WTC11 (cell line): ENCODE measurements at regions not wholly inside any gene's neighbourhood (a gene's known extent, or its start where the extent isn't known, plus 50 kb on each side); places are given as distances from the start of the nearest gene placed in this dataset.

Source experiments
- ATAC-seq: fragments of 200-7000 bp; cut with Tn5 transposase; 2 replicates; pipeline ENCODE4 v1.10.0; 2021; ENCODE audit warnings: mild to moderate bottlenecking, moderate library complexity
- CTCF ChIA-PET: fragments of 300-600 bp; sonication (Branson Sonifier 250); formaldehyde crosslinking; loops from one replicate; lab custom pipeline; 2021; ENCODE audit warnings: antibody characterized with exemption; lab: Charles Lee
- POLR2A ChIA-PET: fragments of 350-600 bp; sonication (Branson Sonifier 250); formaldehyde crosslinking; loops from one replicate; lab custom pipeline; 2021; ENCODE audit warnings: antibody characterized with exemption; lab: Charles Lee
- DNase-seq: peaks from one replicate; pipeline ENCODE4 v3.0.0; 2021; ENCODE audit warnings: low spot score
- H3K27ac Mint-ChIP-seq: 2 replicates; pipeline ENCODE4 v1.8.0; 2021; ENCODE audit warnings: mixed read lengths
- H3K27me3 Mint-ChIP-seq: 2 replicates; pipeline ENCODE4 v1.8.0; 2021; ENCODE audit warnings: low read depth, mild to moderate bottlenecking, moderate library complexity, mixed read lengths
- H3K36me3 Mint-ChIP-seq: 2 replicates; pipeline ENCODE4 v1.8.0; 2021; ENCODE audit warnings: mixed read lengths
- H3K4me1 Mint-ChIP-seq: 2 replicates; pipeline ENCODE4 v1.8.0; 2022; ENCODE audit warnings: mixed read lengths
- H3K4me3 Mint-ChIP-seq: 2 replicates; pipeline ENCODE4 v1.8.0; 2021; ENCODE audit warnings: mild to moderate bottlenecking, moderate library complexity, mixed read lengths
- H3K9me3 Mint-ChIP-seq: 2 replicates; pipeline ENCODE4 v1.8.0; 2021; ENCODE audit warnings: mixed read lengths
- ATF1 ChIP-seq: sonication (generic); formaldehyde crosslinking; IDR thresholded peaks from 2 replicates; pipeline ENCODE4 v1.8.1; 2023; ENCODE audit warnings: mild to moderate bottlenecking, moderate library complexity, missing genetic modification reagents
- E2F5 ChIP-seq: sonication (generic); formaldehyde crosslinking; IDR thresholded peaks from 2 replicates; pipeline ENCODE4 v1.8.1; 2022; ENCODE audit warnings: mild to moderate bottlenecking, moderate library complexity, missing genetic modification reagents
- ERG ChIP-seq: fragments of 250-450 bp; sonication (Bioruptor Pico); IDR thresholded peaks from 2 replicates; pipeline ENCODE4 v1.8.0; 2021; ENCODE audit warnings: mild to moderate bottlenecking
- IRF2 ChIP-seq: sonication (generic); formaldehyde crosslinking; IDR thresholded peaks from 2 replicates; pipeline ENCODE4 v1.8.0; 2022; ENCODE audit warnings: low read depth, missing genetic modification reagents, borderline replicate concordance
- JAZF1 ChIP-seq: fragments of 250-450 bp; sonication (Bioruptor Pico); IDR thresholded peaks from 2 replicates; pipeline ENCODE4 v1.9.0; 2021; ENCODE audit warnings: moderate library complexity, mild to moderate bottlenecking, inconsistent platforms
- KAT7 ChIP-seq: sonication (generic); formaldehyde crosslinking; IDR thresholded peaks from 2 replicates; pipeline ENCODE4 v1.8.1; 2023; ENCODE audit warnings: missing genetic modification reagents, mild to moderate bottlenecking, borderline replicate concordance
- MXD4 ChIP-seq: fragments of 250-450 bp; sonication (Bioruptor Pico); IDR thresholded peaks from 2 replicates; pipeline ENCODE4 v1.8.0; 2021; ENCODE audit warnings: mild to moderate bottlenecking, moderate library complexity, borderline replicate concordance
- RORB ChIP-seq: fragments of 250-450 bp; sonication (Bioruptor Pico); IDR thresholded peaks from 2 replicates; pipeline ENCODE4 v1.9.0; 2021; ENCODE audit warnings: mild to moderate bottlenecking
- ZBTB43 ChIP-seq: sonication (generic); formaldehyde crosslinking; IDR thresholded peaks from 2 replicates; pipeline ENCODE4 v1.8.1; 2023; ENCODE audit warnings: mild to moderate bottlenecking, missing genetic modification reagents
- ZNF138 ChIP-seq: sonication (generic); formaldehyde crosslinking; conservative IDR thresholded peaks from 2 replicates; pipeline ENCODE4 v1.8.1; 2022; ENCODE audit warnings: mild to moderate bottlenecking, moderate library complexity, missing genetic modification reagents
- ZNF232 ChIP-seq: sonication (generic); formaldehyde crosslinking; IDR thresholded peaks from 2 replicates; pipeline ENCODE4 v1.8.0; 2022; ENCODE audit warnings: mild to moderate bottlenecking, missing genetic modification reagents
- ZNF416 ChIP-seq: fragments of 250-450 bp; sonication (Bioruptor Pico); IDR thresholded peaks from 2 replicates; pipeline ENCODE4 v1.9.0; 2021; ENCODE audit warnings: mild to moderate bottlenecking, inconsistent platforms
- TF ChIP-seq, protein P1 (sequence below): sonication (generic); formaldehyde crosslinking; IDR thresholded peaks from 2 replicates; pipeline ENCODE4 v1.8.0; 2022; ENCODE audit warnings: mild to moderate bottlenecking, missing genetic modification reagents
- TF ChIP-seq, protein P2 (sequence below): fragments of 250-450 bp; sonication (Bioruptor Pico); IDR thresholded peaks from 2 replicates; pipeline ENCODE4 v1.9.0; 2021; ENCODE audit warnings: mild to moderate bottlenecking
- TF ChIP-seq, protein P3 (sequence below): sonication (generic); formaldehyde crosslinking; IDR thresholded peaks from 2 replicates; pipeline ENCODE4 v1.8.1; 2023; ENCODE audit warnings: mild to moderate bottlenecking, missing genetic modification reagents, moderate library complexity
- TF ChIP-seq, protein P4 (sequence below): sonication (generic); formaldehyde crosslinking; IDR thresholded peaks from 2 replicates; pipeline ENCODE4 v1.8.0; 2022; ENCODE audit warnings: mild to moderate bottlenecking, missing genetic modification reagents
- TF ChIP-seq, protein P5 (sequence below): sonication (generic); formaldehyde crosslinking; IDR thresholded peaks from 2 replicates; pipeline ENCODE4 v1.8.1; 2023; ENCODE audit warnings: mild to moderate bottlenecking, moderate library complexity, missing genetic modification reagents

DNA sequence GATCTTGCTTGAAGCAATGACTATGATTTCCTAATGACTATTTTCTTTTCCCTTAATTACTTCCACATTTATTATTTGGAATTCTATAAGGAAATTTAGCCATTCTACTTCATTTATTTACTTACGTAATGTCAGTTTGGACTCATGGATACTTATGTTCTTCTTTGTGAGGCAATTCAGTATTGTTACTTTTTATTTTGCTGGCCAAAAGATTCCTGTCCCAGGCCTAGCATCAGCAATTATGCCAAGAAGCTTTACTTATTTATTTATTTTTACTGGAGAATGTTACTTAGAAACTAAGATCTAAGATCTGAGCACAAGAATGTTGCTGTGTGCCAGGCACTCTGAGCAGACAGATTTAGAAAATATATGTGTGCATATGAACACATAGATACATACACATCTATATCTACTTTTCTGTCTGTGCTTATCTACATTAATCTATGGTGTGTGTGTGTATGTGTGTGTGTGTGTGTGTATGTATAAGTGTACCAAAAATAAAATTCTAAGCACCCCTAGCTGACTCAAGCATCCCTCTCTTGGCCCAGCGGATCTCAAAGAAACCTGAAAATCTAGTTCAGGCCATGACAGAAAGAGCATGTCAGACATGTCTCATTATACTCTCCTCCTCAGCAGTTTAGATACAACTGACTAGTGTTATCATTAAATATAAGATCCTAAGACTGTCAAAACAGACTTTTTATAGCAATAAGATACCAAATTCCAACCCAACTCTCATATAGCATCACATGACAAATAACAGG, 640.0 kb upstream of the GJE1 start (continued):
- TF ChIP-seq, protein P1, sequence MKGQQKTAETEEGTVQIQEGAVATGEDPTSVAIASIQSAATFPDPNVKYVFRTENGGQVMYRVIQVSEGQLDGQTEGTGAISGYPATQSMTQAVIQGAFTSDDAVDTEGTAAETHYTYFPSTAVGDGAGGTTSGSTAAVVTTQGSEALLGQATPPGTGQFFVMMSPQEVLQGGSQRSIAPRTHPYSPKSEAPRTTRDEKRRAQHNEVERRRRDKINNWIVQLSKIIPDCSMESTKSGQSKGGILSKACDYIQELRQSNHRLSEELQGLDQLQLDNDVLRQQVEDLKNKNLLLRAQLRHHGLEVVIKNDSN (CRISPR knock-in tag): no peak
- no peak for TF ChIP-seq ZNF416 (CRISPR knock-in tag)

GRCh38 chr6:141491684-141492083, 641.0 kb upstream of the GJE1 start:
- H3K27ac Mint-ChIP-seq: no peak overlapping the region
- no peak for DNase-seq
- no peak for TF ChIP-seq ZBTB43
- no peak for TF ChIP-seq JAZF1 (CRISPR knock-in tag)
- no peak for TF ChIP-seq MXD4 (CRISPR knock-in tag)
- TF ChIP-seq ZNF138: no peak
- TF ChIP-seq ERG (CRISPR knock-in tag): no peak
- TF ChIP-seq, protein P1 (CRISPR knock-in tag): no peak
- no peak for TF ChIP-seq IRF2 (CRISPR knock-in tag)
- TF ChIP-seq ZNF416 (CRISPR knock-in tag): no peak
- TF ChIP-seq RORB (CRISPR knock-in tag): no peak
- TF ChIP-seq ZNF232 (CRISPR knock-in tag): no peak
- TF ChIP-seq, protein P2, sequence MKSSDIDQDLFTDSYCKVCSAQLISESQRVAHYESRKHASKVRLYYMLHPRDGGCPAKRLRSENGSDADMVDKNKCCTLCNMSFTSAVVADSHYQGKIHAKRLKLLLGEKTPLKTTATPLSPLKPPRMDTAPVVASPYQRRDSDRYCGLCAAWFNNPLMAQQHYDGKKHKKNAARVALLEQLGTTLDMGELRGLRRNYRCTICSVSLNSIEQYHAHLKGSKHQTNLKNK (CRISPR knock-in tag): no peak
- no peak for TF ChIP-seq E2F5 (CRISPR knock-in tag)
- no peak for TF ChIP-seq KAT7 (CRISPR knock-in tag)
- TF ChIP-seq ATF1: no peak
- TF ChIP-seq, protein P3, sequence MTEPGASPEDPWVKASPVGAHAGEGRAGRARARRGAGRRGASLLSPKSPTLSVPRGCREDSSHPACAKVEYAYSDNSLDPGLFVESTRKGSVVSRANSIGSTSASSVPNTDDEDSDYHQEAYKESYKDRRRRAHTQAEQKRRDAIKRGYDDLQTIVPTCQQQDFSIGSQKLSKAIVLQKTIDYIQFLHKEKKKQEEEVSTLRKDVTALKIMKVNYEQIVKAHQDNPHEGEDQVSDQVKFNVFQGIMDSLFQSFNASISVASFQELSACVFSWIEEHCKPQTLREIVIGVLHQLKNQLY (CRISPR knock-in tag): no peak
- TF ChIP-seq, protein P4, sequence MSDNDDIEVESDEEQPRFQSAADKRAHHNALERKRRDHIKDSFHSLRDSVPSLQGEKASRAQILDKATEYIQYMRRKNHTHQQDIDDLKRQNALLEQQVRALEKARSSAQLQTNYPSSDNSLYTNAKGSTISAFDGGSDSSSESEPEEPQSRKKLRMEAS (CRISPR knock-in tag): no peak
- TF ChIP-seq, protein P5, sequence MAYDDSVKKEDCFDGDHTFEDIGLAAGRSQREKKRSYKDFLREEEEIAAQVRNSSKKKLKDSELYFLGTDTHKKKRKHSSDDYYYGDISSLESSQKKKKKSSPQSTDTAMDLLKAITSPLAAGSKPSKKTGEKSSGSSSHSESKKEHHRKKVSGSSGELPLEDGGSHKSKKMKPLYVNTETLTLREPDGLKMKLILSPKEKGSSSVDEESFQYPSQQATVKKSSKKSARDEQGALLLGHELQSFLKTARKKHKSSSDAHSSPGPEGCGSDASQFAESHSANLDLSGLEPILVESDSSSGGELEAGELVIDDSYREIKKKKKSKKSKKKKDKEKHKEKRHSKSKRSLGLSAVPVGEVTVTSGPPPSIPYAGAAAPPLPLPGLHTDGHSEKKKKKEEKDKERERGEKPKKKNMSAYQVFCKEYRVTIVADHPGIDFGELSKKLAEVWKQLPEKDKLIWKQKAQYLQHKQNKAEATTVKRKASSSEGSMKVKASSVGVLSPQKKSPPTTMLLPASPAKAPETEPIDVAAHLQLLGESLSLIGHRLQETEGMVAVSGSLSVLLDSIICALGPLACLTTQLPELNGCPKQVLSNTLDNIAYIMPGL (CRISPR knock-in tag): no peak
- TF ChIP-seq, all 79 proteins: peak for 0
- Mint-ChIP-seq H3K9me3 (peaks cover 51% of the 10 kb centered on the region), H3K4me3 (no peak overlapping the region), H3K27me3 (no peaks in the 10 kb centered on the region), H3K4me1 (peaks cover 13% of the 10 kb centered on the region), H3K36me3 (peaks cover 39% of the 10 kb centered on the region)
- ATAC-seq: no peak
- POLR2A ChIA-PET: no interaction called here
- CTCF ChIA-PET: no interaction called here
